ENCODE measurements at regions not wholly inside any gene's neighbourhood (a gene's known extent, or its start where the extent isn't known, plus 50 kb on each side); places are given as distances from the start of the nearest gene placed in this dataset.

DNA sequence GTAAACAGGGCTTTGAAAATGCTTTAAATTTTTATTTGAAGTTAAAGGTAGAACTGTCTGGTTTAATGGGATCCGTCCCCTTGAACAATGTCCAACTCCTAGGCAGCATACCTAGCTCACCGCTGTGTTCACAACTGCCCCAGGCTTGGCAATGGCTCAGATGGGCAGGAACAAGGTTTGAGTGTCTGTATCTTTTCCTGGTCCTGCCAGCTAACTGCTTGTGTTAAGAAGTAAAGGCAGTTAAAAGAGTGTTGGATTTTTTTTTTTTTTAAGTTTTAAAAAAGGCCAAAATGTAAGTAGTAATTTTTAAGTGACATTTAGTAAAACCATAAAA is 66.7 kb upstream of the FNDC3A start:
- Histone ChIP-seq H3K36me3 (no peaks in the 10 kb centered on the region), H3K9me3 (no peaks in the 10 kb centered on the region), H3K27ac (no peak overlapping the region), H3K4me1 (ENCODE audit: insufficient read depth) (no peaks in the 10 kb centered on the region), H3K27me3 (no peaks in the 10 kb centered on the region), H3K4me3 (no peak overlapping the region)
- DNase-seq, result no peak
- intact Hi-C loops (cut with DNase I), result no loop called here
- WGBS, 3 donors, result 66 to 88% (median 76%) methylated on average over 2 of the region's 2 CpGs
- TF ChIP-seq POLR2A (IDR thresholded peaks at IDR 0.05), result no peak
- TF ChIP-seq EP300 (IDR thresholded peaks at IDR 0.05), result no peak
- TF ChIP-seq, protein P1, sequence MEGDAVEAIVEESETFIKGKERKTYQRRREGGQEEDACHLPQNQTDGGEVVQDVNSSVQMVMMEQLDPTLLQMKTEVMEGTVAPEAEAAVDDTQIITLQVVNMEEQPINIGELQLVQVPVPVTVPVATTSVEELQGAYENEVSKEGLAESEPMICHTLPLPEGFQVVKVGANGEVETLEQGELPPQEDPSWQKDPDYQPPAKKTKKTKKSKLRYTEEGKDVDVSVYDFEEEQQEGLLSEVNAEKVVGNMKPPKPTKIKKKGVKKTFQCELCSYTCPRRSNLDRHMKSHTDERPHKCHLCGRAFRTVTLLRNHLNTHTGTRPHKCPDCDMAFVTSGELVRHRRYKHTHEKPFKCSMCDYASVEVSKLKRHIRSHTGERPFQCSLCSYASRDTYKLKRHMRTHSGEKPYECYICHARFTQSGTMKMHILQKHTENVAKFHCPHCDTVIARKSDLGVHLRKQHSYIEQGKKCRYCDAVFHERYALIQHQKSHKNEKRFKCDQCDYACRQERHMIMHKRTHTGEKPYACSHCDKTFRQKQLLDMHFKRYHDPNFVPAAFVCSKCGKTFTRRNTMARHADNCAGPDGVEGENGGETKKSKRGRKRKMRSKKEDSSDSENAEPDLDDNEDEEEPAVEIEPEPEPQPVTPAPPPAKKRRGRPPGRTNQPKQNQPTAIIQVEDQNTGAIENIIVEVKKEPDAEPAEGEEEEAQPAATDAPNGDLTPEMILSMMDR (IDR thresholded peaks at IDR 0.05), result no peak

DNA sequence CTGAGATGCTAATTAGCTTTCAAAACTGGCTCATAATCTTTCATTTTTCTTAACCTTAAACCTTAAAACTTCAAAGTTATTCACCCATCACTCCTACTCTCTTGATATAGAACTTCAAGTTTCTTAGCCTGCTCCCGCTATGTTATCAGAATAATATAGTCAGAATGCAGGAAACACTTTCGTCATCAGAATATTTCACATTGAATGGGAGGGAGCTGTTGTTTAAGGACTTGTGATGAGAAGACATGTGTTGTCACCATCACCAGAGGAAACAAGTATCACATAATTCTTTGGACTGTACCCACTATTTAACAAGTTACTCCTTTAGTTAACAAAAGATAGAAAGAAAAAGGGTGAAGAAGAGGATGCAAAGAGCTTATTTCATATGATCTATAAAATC is 65.0 kb upstream of the FNDC3A start:
- no peaks in the 10 kb centered on the region for H3K9me3 ChIP-seq
- TF ChIP-seq POLR2A (IDR thresholded peaks at IDR 0.05), result no peak
- TF ChIP-seq, protein P1 (IDR thresholded peaks at IDR 0.05), result no peak
- no peak for TF ChIP-seq EP300 (IDR thresholded peaks at IDR 0.05)
- no peaks in the 10 kb centered on the region for H3K27me3 ChIP-seq
- H3K4me3 ChIP-seq, result no peak overlapping the region
- 24 to 31% (median 28%) methylated on average over 2 of the region's 2 CpGs for WGBS, 3 donors
- no peak for DNase-seq
- H3K4me1 ChIP-seq (ENCODE audit: insufficient read depth), result no peaks in the 10 kb centered on the region
- H3K36me3 ChIP-seq, result no peaks in the 10 kb centered on the region
- intact Hi-C loops (cut with DNase I), result no loop called here
- no peak overlapping the region for H3K27ac ChIP-seq

- 74 to 83% (median 75%) methylated on average over 1 of the region's 1 CpG for WGBS, 3 donors
- TF ChIP-seq EP300 (IDR thresholded peaks at IDR 0.05), result no peak
- no peak for TF ChIP-seq POLR2A (IDR thresholded peaks at IDR 0.05)
- TF ChIP-seq, protein P1 (IDR thresholded peaks at IDR 0.05), result no peak
- Histone ChIP-seq H3K4me1 (ENCODE audit: insufficient read depth) (no peaks in the 10 kb centered on the region), H3K9me3 (no peaks in the 10 kb centered on the region), H3K27me3 (no peaks in the 10 kb centered on the region), H3K27ac (no peak overlapping the region), H3K36me3 (no peaks in the 10 kb centered on the region), H3K4me3 (no peak overlapping the region)
- no peak for DNase-seq
- intact Hi-C loops (cut with DNase I), result no loop called here
Measured at GRCh38 chr13:48919751-48920150, 56.0 kb upstream of the FNDC3A start.

DNA sequence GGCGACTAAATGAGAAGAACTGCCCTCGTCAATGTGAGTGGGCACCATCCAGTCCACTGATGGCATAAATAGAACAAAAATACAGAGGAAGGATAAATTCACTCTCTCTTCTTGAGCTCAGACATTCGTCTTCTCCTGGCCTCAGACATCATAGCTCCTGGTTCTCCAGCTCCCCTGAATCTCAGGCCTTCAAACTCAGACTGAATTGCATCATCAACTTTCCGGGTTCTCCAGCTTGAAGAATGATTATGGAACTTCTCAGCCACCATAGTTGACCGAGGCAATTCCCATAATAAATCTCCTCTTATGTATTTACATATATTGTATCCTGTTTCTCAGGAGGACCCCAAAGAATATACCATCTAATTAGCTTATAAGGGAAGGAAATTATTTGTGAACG is 55.0 kb upstream of the FNDC3A start:
- H3K4me3 ChIP-seq, result no peak overlapping the region
- H3K27ac ChIP-seq, result no peak overlapping the region
- no peak for DNase-seq
- no peaks in the 10 kb centered on the region for H3K9me3 ChIP-seq
- no peaks in the 10 kb centered on the region for H3K27me3 ChIP-seq
- no peaks in the 10 kb centered on the region for H3K4me1 ChIP-seq (ENCODE audit: insufficient read depth)
- TF ChIP-seq, protein P1 (IDR thresholded peaks at IDR 0.05), result no peak
- TF ChIP-seq POLR2A (IDR thresholded peaks at IDR 0.05) (no peak), EP300 (IDR thresholded peaks at IDR 0.05) (no peak)
- no peaks in the 10 kb centered on the region for H3K36me3 ChIP-seq
- intact Hi-C loops (cut with DNase I), result no loop called here
- 92 to 95% (median 93%) methylated on average over 6 of the region's 6 CpGs for whole genome bisulfite sequencing, 3 donors

DNA sequence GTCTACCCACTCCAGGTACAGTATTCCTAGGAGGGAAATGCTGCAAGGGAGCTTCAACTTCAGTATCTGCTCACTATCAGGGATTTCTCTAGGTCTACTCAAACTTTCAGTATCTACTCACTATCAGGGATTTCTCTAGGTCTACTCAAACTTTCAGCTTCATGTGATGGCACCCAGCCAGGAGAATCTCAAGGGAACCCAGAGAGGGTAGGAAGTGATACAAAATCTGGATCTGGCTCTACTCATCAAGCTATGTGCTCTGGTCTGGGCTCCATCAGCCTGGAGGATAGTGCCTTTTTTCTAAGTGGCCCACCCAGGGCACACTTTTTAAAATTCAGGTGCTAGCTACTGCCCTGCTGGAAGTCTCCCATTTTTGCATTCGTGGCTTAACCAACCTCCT is 52.3 kb upstream of the FNDC3A start:
- H3K9me3 ChIP-seq, result no peaks in the 10 kb centered on the region
- no peak overlapping the region for H3K27ac ChIP-seq
- TF ChIP-seq EP300 (IDR thresholded peaks at IDR 0.05) (no peak), POLR2A (IDR thresholded peaks at IDR 0.05) (no peak)
- TF ChIP-seq, protein P1 (IDR thresholded peaks at IDR 0.05), result no peak
- no peak overlapping the region for H3K4me3 ChIP-seq
- 87 to 92% (median 87%) methylated on average over 1 of the region's 1 CpG for WGBS, 3 donors
- no peaks in the 10 kb centered on the region for H3K36me3 ChIP-seq
- no peak for DNase-seq
- intact Hi-C loops (cut with DNase I), result no loop called here
- no peaks in the 10 kb centered on the region for H3K4me1 ChIP-seq (ENCODE audit: insufficient read depth)
- no peaks in the 10 kb centered on the region for H3K27me3 ChIP-seq

All from ovary (tissue), 7 donors.